ENCODE measurements at regions not wholly inside any gene's neighbourhood (a gene's known extent, or its start where the extent isn't known, plus 50 kb on each side); places are given as distances from the start of the nearest gene placed in this dataset.
"Not testable (repeated sequence)": the region's sequence is repeated elsewhere in the genome, so short reads cannot be mapped to it uniquely, and the experiment has no call there.

GRCh38 chr6:88422831-88423230 is 256.7 kb upstream of the CNR1 start:
- H3K36me3 ChIP-seq (ENCODE audit: control insufficient read depth, insufficient read depth, low read length) = no peaks in the 10 kb centered on the region
- 88% methylated on average over 2 of the region's 8 CpGs for WGBS (ENCODE audit: insufficient coverage, low lambda C conversion rate)
- H3K27ac ChIP-seq (ENCODE audit: low read length) = no peak overlapping the region
- H3K27me3 ChIP-seq (ENCODE audit: control insufficient read depth, insufficient read depth, low read length) = no peaks in the 10 kb centered on the region
- H3K9me3 ChIP-seq (ENCODE audit: control insufficient read depth, low read depth, low read length) = peaks cover 3% of the 10 kb centered on the region
- no peak for DNase-seq
- H3K4me3 ChIP-seq (ENCODE audit: low read length) = no peak overlapping the region
- no peaks in the 10 kb centered on the region for H3K4me1 ChIP-seq (ENCODE audit: control insufficient read depth, insufficient read depth, low read length)

GRCh38 chr6:88420967-88421488 is 254.9 kb upstream of the CNR1 start:
- H3K4me1 ChIP-seq (ENCODE audit: control insufficient read depth, insufficient read depth, low read length); DNase-seq; H3K36me3 ChIP-seq (ENCODE audit: control insufficient read depth, insufficient read depth, low read length); H3K9me3 ChIP-seq (ENCODE audit: control insufficient read depth, low read depth, low read length); H3K27me3 ChIP-seq (ENCODE audit: control insufficient read depth, insufficient read depth, low read length); H3K27ac ChIP-seq (ENCODE audit: low read length); H3K4me3 ChIP-seq (ENCODE audit: low read length): not testable (repeated sequence)
- WGBS (ENCODE audit: insufficient coverage, low lambda C conversion rate) = no CpG with 5 or more reads among the region's 21 CpGs

GRCh38 chr6:88418921-88419810 is 253.0 kb upstream of the CNR1 start:
- not testable (repeated sequence) for H3K27ac ChIP-seq (ENCODE audit: low read length); H3K36me3 ChIP-seq (ENCODE audit: control insufficient read depth, insufficient read depth, low read length); H3K9me3 ChIP-seq (ENCODE audit: control insufficient read depth, low read depth, low read length); H3K4me3 ChIP-seq (ENCODE audit: low read length); H3K27me3 ChIP-seq (ENCODE audit: control insufficient read depth, insufficient read depth, low read length); DNase-seq; H3K4me1 ChIP-seq (ENCODE audit: control insufficient read depth, insufficient read depth, low read length)
- 72% methylated on average over 2 of the region's 13 CpGs for WGBS (ENCODE audit: insufficient coverage, low lambda C conversion rate)

GRCh38 chr6:88417361-88417760 is 251.2 kb upstream of the CNR1 start:
- H3K4me3 ChIP-seq (ENCODE audit: low read length); H3K9me3 ChIP-seq (ENCODE audit: control insufficient read depth, low read depth, low read length); H3K27me3 ChIP-seq (ENCODE audit: control insufficient read depth, insufficient read depth, low read length); H3K27ac ChIP-seq (ENCODE audit: low read length); H3K4me1 ChIP-seq (ENCODE audit: control insufficient read depth, insufficient read depth, low read length); H3K36me3 ChIP-seq (ENCODE audit: control insufficient read depth, insufficient read depth, low read length); DNase-seq: not testable (repeated sequence)
- WGBS (ENCODE audit: insufficient coverage, low lambda C conversion rate) = no CpG with 5 or more reads among the region's 5 CpGs

- Histone ChIP-seq H3K9me3 (ENCODE audit: control insufficient read depth, low read depth, low read length) (no peaks in the 10 kb centered on the region), H3K36me3 (ENCODE audit: control insufficient read depth, insufficient read depth, low read length) (no peaks in the 10 kb centered on the region), H3K4me1 (ENCODE audit: control insufficient read depth, insufficient read depth, low read length) (no peaks in the 10 kb centered on the region), H3K4me3 (ENCODE audit: low read length) (no peak overlapping the region), H3K27ac (ENCODE audit: low read length) (no peak overlapping the region), H3K27me3 (ENCODE audit: control insufficient read depth, insufficient read depth, low read length) (no peaks in the 10 kb centered on the region)
- WGBS (ENCODE audit: insufficient coverage, low lambda C conversion rate) = no CpG with 5 or more reads among the region's 1 CpG
- DNase-seq = no peak
Measured at GRCh38 chr6:88413459-88413858, 247.3 kb upstream of the CNR1 start.

GRCh38 chr6:88408355-88408754 is 242.2 kb upstream of the CNR1 start:
- not testable (repeated sequence) for H3K27ac ChIP-seq (ENCODE audit: low read length); H3K4me3 ChIP-seq (ENCODE audit: low read length); DNase-seq; H3K9me3 ChIP-seq (ENCODE audit: control insufficient read depth, low read depth, low read length); H3K36me3 ChIP-seq (ENCODE audit: control insufficient read depth, insufficient read depth, low read length); H3K27me3 ChIP-seq (ENCODE audit: control insufficient read depth, insufficient read depth, low read length); H3K4me1 ChIP-seq (ENCODE audit: control insufficient read depth, insufficient read depth, low read length)
- no CpG with 5 or more reads among the region's 4 CpGs for WGBS (ENCODE audit: insufficient coverage, low lambda C conversion rate)

GRCh38 chr6:88406674-88407073 is 240.5 kb upstream of the CNR1 start:
- not testable (repeated sequence) for DNase-seq; H3K27ac ChIP-seq (ENCODE audit: low read length); H3K36me3 ChIP-seq (ENCODE audit: control insufficient read depth, insufficient read depth, low read length); H3K27me3 ChIP-seq (ENCODE audit: control insufficient read depth, insufficient read depth, low read length); H3K9me3 ChIP-seq (ENCODE audit: control insufficient read depth, low read depth, low read length); H3K4me3 ChIP-seq (ENCODE audit: low read length); H3K4me1 ChIP-seq (ENCODE audit: control insufficient read depth, insufficient read depth, low read length)
- no CpG with 5 or more reads among the region's 19 CpGs for WGBS (ENCODE audit: insufficient coverage, low lambda C conversion rate)

- DNase-seq = no peak
- H3K9me3 ChIP-seq (ENCODE audit: control insufficient read depth, low read depth, low read length) = no peaks in the 10 kb centered on the region
- no peak overlapping the region for H3K27ac ChIP-seq (ENCODE audit: low read length)
- H3K4me3 ChIP-seq (ENCODE audit: low read length) = no peak overlapping the region
- no peaks in the 10 kb centered on the region for H3K36me3 ChIP-seq (ENCODE audit: control insufficient read depth, insufficient read depth, low read length)
- no peaks in the 10 kb centered on the region for H3K4me1 ChIP-seq (ENCODE audit: control insufficient read depth, insufficient read depth, low read length)
- no CpG with 5 or more reads among the region's 1 CpG for WGBS (ENCODE audit: insufficient coverage, low lambda C conversion rate)
- no peaks in the 10 kb centered on the region for H3K27me3 ChIP-seq (ENCODE audit: control insufficient read depth, insufficient read depth, low read length)
Measured at GRCh38 chr6:88403486-88403885, 237.3 kb upstream of the CNR1 start.

- Histone ChIP-seq H3K9me3 (ENCODE audit: control insufficient read depth, low read depth, low read length) (no peaks in the 10 kb centered on the region), H3K4me1 (ENCODE audit: control insufficient read depth, insufficient read depth, low read length) (no peaks in the 10 kb centered on the region), H3K36me3 (ENCODE audit: control insufficient read depth, insufficient read depth, low read length) (no peaks in the 10 kb centered on the region), H3K27me3 (ENCODE audit: control insufficient read depth, insufficient read depth, low read length) (no peaks in the 10 kb centered on the region), H3K27ac (ENCODE audit: low read length) (no peak overlapping the region), H3K4me3 (ENCODE audit: low read length) (no peak overlapping the region)
- DNase-seq = no peak
- WGBS (ENCODE audit: insufficient coverage, low lambda C conversion rate) = no CpG with 5 or more reads among the region's 3 CpGs
Measured at GRCh38 chr6:88402909-88403308, 236.8 kb upstream of the CNR1 start.

- H3K27ac ChIP-seq (ENCODE audit: low read length); H3K4me3 ChIP-seq (ENCODE audit: low read length); H3K36me3 ChIP-seq (ENCODE audit: control insufficient read depth, insufficient read depth, low read length); DNase-seq; H3K9me3 ChIP-seq (ENCODE audit: control insufficient read depth, low read depth, low read length); H3K4me1 ChIP-seq (ENCODE audit: control insufficient read depth, insufficient read depth, low read length); H3K27me3 ChIP-seq (ENCODE audit: control insufficient read depth, insufficient read depth, low read length): not testable (repeated sequence)
- no CpG with 5 or more reads among the region's 7 CpGs for WGBS (ENCODE audit: insufficient coverage, low lambda C conversion rate)
Measured at GRCh38 chr6:88390998-88391397, 224.9 kb upstream of the CNR1 start.

- Histone ChIP-seq H3K4me3 (ENCODE audit: low read length) (no peak overlapping the region), H3K36me3 (ENCODE audit: control insufficient read depth, insufficient read depth, low read length) (no peaks in the 10 kb centered on the region)
- DNase-seq = no peak
Measured at GRCh38 chr6:88388589-88388988, 222.4 kb upstream of the CNR1 start.

More at GRCh38 chr6:88388589-88388988, 222.4 kb upstream of the CNR1 start:
- H3K4me1 ChIP-seq (ENCODE audit: control insufficient read depth, insufficient read depth, low read length) = no peaks in the 10 kb centered on the region
- H3K27me3 ChIP-seq (ENCODE audit: control insufficient read depth, insufficient read depth, low read length) = no peaks in the 10 kb centered on the region
- no peak overlapping the region for H3K27ac ChIP-seq (ENCODE audit: low read length)
- no peaks in the 10 kb centered on the region for H3K9me3 ChIP-seq (ENCODE audit: control insufficient read depth, low read depth, low read length)

Measured in large intestine (tissue), 3 donors.